PC-3 (cell line): ENCODE measurements at regions not wholly inside any gene's neighbourhood (a gene's known extent, or its start where the extent isn't known, plus 50 kb on each side); places are given as distances from the start of the nearest gene placed in this dataset.

Source experiments
- EZH2 ChIP-seq: fragments of 300-600 bp; sonication (generic); IDR thresholded peaks from one replicate; pipeline ENCODE4 v1.6.1; 2017; ENCODE audit warnings: antibody characterized with exemption, mild to moderate bottlenecking, low read length; ENCODE audit not compliant: unreplicated experiment
- EZH2phosphoT487 ChIP-seq: fragments of 300-600 bp; sonication (generic); IDR thresholded peaks from 2 replicates; pipeline ENCODE4 v1.6.1; 2018; ENCODE audit warnings: mild to moderate bottlenecking, antibody characterized with exemption, low read length, borderline replicate concordance
- TF ChIP-seq, protein P1 (sequence below): fragments of 300-600 bp; sonication (generic); conservative IDR thresholded peaks from 2 replicates; pipeline ENCODE4 v1.5.1; 2017; ENCODE audit warnings: antibody characterized with exemption, low read depth, mild to moderate bottlenecking, low read length

- TF ChIP-seq, protein P1, sequence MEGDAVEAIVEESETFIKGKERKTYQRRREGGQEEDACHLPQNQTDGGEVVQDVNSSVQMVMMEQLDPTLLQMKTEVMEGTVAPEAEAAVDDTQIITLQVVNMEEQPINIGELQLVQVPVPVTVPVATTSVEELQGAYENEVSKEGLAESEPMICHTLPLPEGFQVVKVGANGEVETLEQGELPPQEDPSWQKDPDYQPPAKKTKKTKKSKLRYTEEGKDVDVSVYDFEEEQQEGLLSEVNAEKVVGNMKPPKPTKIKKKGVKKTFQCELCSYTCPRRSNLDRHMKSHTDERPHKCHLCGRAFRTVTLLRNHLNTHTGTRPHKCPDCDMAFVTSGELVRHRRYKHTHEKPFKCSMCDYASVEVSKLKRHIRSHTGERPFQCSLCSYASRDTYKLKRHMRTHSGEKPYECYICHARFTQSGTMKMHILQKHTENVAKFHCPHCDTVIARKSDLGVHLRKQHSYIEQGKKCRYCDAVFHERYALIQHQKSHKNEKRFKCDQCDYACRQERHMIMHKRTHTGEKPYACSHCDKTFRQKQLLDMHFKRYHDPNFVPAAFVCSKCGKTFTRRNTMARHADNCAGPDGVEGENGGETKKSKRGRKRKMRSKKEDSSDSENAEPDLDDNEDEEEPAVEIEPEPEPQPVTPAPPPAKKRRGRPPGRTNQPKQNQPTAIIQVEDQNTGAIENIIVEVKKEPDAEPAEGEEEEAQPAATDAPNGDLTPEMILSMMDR: no peak
- no peak for TF ChIP-seq EZH2
- TF ChIP-seq EZH2phosphoT487: no peak
Measured at GRCh38 chr10:111543854-111544253, 467.0 kb downstream of the ADRA2A start.
